ENCODE measurements at regions not wholly inside any gene's neighbourhood (a gene's known extent, or its start where the extent isn't known, plus 50 kb on each side); places are given as distances from the start of the nearest gene placed in this dataset.

DNA sequence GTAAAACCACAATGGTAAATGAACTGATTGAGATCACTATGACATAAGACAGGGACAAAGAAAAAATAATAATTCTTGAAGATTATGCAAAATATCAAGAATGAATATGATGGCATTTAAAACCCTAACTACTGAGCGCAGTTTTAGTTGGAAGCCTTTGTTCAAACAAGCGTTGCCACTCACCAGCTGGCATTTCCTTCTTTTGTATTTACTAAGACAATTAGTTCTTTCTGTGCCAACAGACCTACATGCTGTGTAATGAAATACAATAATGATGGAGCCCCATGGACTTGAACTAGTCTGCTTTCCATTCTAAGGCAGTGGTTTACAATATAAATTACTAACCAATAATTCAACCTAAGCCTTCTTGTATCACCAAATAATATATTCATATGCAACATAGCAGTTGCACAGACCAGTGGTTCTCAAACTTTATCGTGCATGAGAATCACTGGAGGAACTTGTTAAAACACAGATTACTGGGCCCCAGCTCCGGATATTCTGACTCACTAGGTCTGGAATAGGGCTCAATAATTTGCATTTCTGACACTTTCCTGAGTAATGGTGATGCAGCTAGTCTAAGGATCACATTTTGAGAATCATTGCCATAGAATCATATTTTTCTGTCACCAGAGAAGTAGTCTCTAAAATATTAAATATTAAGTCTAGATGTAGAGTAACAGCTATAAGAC is 196.4 kb upstream of the MAGEB18 start:
- ATAC-seq (ENCODE audit: low FRiP score in 2 of 2) (no peak), DNase-seq (no peak)
- Histone ChIP-seq H3K36me3 (no peaks in the 10 kb centered on the region), H3K27ac (no peak overlapping the region), H3K27me3 (no peaks in the 10 kb centered on the region), H3K4me1 (no peaks in the 10 kb centered on the region), H3K9me3 (no peaks in the 10 kb centered on the region), H3K4me3 (no peak overlapping the region)
- WGBS, 2 donors, result 58 to 61% methylated on average over 4 of the region's 4 CpGs
- TF ChIP-seq EP300 (IDR thresholded peaks at IDR 0.05), result no peak
- TF ChIP-seq POLR2AphosphoS5 (IDR thresholded peaks at IDR 0.05), result no peak
- TF ChIP-seq, protein P1, sequence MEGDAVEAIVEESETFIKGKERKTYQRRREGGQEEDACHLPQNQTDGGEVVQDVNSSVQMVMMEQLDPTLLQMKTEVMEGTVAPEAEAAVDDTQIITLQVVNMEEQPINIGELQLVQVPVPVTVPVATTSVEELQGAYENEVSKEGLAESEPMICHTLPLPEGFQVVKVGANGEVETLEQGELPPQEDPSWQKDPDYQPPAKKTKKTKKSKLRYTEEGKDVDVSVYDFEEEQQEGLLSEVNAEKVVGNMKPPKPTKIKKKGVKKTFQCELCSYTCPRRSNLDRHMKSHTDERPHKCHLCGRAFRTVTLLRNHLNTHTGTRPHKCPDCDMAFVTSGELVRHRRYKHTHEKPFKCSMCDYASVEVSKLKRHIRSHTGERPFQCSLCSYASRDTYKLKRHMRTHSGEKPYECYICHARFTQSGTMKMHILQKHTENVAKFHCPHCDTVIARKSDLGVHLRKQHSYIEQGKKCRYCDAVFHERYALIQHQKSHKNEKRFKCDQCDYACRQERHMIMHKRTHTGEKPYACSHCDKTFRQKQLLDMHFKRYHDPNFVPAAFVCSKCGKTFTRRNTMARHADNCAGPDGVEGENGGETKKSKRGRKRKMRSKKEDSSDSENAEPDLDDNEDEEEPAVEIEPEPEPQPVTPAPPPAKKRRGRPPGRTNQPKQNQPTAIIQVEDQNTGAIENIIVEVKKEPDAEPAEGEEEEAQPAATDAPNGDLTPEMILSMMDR (IDR thresholded peaks at IDR 0.05), result no peak
- no peak for TF ChIP-seq POLR2A (IDR thresholded peaks at IDR 0.05)

DNA sequence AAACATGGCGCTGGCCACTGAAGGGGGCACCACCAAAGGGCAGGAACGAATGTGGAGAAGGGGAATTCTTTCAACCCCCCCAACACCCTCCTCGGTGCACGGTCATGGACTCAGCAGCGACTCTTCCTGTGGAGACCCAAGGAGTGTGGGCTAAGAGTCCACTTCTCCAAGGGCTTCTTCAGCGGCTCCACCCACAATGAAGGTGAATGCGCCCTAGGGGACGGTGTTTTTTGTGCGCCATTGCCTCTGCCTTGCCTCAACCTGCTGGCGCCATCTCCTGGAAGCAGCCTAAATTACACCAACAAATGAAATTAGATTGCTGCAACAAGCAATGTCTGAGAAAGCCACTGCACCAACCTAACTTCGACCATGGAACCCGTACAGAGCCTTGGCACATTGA is 169.2 kb upstream of the MAGEB18 start:
- WGBS, 2 donors, result 27 to 47% methylated on average over 3 to 12 of the region's 12 CpGs
- no peak for DNase-seq
- H3K27me3 ChIP-seq, result no peaks in the 10 kb centered on the region
- TF ChIP-seq, protein P1 (IDR thresholded peaks at IDR 0.05), result no peak
- TF ChIP-seq POLR2A (IDR thresholded peaks at IDR 0.05), result no peak
- no peak for TF ChIP-seq POLR2AphosphoS5 (IDR thresholded peaks at IDR 0.05)
- no peak for TF ChIP-seq EP300 (IDR thresholded peaks at IDR 0.05)
- H3K4me1 ChIP-seq, result no peaks in the 10 kb centered on the region
- no peak overlapping the region for H3K4me3 ChIP-seq
- H3K9me3 ChIP-seq, result no peaks in the 10 kb centered on the region
- no peak for ATAC-seq (ENCODE audit: low FRiP score in 2 of 2)
- no peak overlapping the region for H3K27ac ChIP-seq
- no peaks in the 10 kb centered on the region for H3K36me3 ChIP-seq

DNA sequence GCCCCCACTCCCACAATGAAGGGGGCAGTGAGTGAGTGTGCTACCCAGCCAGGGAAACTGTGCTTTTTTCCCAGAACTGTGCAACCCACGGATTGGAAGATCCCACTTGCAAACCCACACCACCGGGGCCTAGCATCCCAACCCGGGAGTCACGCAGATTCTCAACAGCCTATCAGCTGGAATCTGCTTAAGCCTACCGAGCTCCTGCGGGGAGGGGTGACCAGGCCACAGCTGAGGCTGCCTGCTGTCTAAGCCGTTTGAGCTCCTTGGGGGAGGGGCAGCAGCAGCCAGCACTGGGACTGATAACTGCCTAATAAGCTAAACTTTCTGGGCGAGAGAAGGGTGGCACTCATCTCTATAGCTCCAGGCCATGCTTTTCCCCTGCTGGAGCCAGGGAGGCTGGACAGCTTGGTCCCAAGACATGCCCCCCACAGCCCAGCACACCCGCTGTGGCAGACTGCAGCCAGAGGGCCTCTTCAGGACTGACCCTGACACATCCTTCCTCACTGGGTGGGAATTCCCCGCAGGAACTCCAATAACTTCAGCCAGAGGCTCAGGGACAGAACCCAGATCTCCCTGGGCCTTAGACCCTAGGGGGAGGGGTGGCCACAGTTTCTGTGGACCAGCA is 161.3 kb upstream of the MAGEB18 start:
- Histone ChIP-seq H3K4me1 (no peaks in the 10 kb centered on the region), H3K4me3 (no peak overlapping the region), H3K36me3 (no peaks in the 10 kb centered on the region), H3K9me3 (peaks cover 0 to 6% (median 0%) of the 10 kb centered on the region in 4 donors), H3K27ac (no peak overlapping the region), H3K27me3 (no peaks in the 10 kb centered on the region)
- no peak for TF ChIP-seq POLR2A (IDR thresholded peaks at IDR 0.05)
- no peak for TF ChIP-seq POLR2AphosphoS5 (IDR thresholded peaks at IDR 0.05)
- TF ChIP-seq, protein P1 (IDR thresholded peaks at IDR 0.05), result no peak
- no peak for TF ChIP-seq EP300 (IDR thresholded peaks at IDR 0.05)
- DNase-seq (no peak), ATAC-seq (ENCODE audit: low FRiP score in 2 of 2) (no peak)
- WGBS, 2 donors, result 65% methylated on average over 10 of the region's 10 CpGs; no CpG with 5 or more reads in 1 of the 2 donors

DNA sequence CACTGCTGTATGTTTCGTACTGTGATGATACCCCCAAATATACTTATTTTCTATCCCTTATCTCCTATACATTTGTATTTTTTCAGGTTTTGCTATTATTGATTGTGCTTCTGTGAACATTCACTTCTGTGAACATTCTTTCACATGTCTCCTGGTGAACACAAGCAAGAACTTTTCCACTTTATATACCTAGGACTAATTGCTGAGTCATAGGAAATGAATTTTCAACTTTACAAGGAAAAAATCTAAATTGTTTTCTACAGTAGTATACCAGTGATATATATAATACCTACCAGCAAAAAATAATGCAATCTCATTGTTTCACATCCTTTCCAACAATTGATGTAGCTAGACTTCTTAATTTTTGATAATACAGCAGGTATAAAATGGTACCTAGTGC is 139.5 kb upstream of the MAGEB18 start:
- ATAC-seq (ENCODE audit: low FRiP score in 2 of 2) (no peak), DNase-seq (no peak)
- H3K9me3 ChIP-seq, result no peaks in the 10 kb centered on the region
- H3K4me1 ChIP-seq, result no peaks in the 10 kb centered on the region
- no peak overlapping the region for H3K4me3 ChIP-seq
- H3K27ac ChIP-seq, result no peak overlapping the region
- WGBS, 2 donors, result 93 to 95% methylated on average over 1 of the region's 1 CpG
- H3K27me3 ChIP-seq, result no peaks in the 10 kb centered on the region
- H3K36me3 ChIP-seq, result no peaks in the 10 kb centered on the region
- TF ChIP-seq POLR2A (IDR thresholded peaks at IDR 0.05) (no peak), POLR2AphosphoS5 (IDR thresholded peaks at IDR 0.05) (no peak), EP300 (IDR thresholded peaks at IDR 0.05) (no peak)
- TF ChIP-seq, protein P1 (IDR thresholded peaks at IDR 0.05), result no peak

DNA sequence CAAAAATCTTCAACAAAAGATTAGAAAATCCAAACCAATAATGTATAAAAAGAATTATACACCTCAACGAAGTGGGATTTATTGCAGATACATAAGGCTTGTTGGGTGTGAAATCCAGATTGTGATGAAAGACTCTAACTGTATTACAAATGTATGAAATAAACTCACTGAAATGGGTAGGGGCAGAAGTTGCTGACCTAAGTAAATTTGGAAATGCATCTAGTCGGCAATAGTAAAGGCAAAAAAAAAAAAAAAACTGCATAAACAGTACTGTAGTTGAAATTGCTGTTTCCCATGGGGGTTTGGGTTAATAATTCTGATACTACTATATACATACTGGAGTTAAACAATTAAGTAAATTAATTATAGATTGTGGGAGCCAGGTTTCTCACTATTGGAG is 130.7 kb upstream of the MAGEB18 start:
- no peaks in the 10 kb centered on the region for H3K4me1 ChIP-seq
- no peaks in the 10 kb centered on the region for H3K27me3 ChIP-seq
- WGBS, 2 donors, result 64 to 97% methylated on average over 2 of the region's 2 CpGs
- H3K36me3 ChIP-seq, result no peaks in the 10 kb centered on the region
- no peaks in the 10 kb centered on the region for H3K9me3 ChIP-seq
- no peak overlapping the region for H3K27ac ChIP-seq
- no peak overlapping the region for H3K4me3 ChIP-seq
- ATAC-seq (ENCODE audit: low FRiP score in 2 of 2), result no peak
- TF ChIP-seq POLR2A (IDR thresholded peaks at IDR 0.05) (no peak), POLR2AphosphoS5 (IDR thresholded peaks at IDR 0.05) (no peak), EP300 (IDR thresholded peaks at IDR 0.05) (no peak)
- TF ChIP-seq, protein P1 (IDR thresholded peaks at IDR 0.05), result no peak
- no peak for DNase-seq

Data from upper lobe of left lung (tissue), 6 donors.